ENCODE measurements at regions not wholly inside any gene's neighbourhood (a gene's known extent, or its start where the extent isn't known, plus 50 kb on each side); places are given as distances from the start of the nearest gene placed in this dataset.

- TF ChIP-seq RAD21 (IDR thresholded peaks at IDR 0.05; ENCODE audit: low read depth): peak; percentile 14; the same call in 1 of the 2 replicates
- peak; percentile 83; the same call in 1 of the 2 replicates for TF ChIP-seq EP300 (IDR thresholded peaks at IDR 0.05; ENCODE audit: borderline replicate concordance)
- TF ChIP-seq CREB1 (IDR thresholded peaks at IDR 0.05; ENCODE audit: low read depth): no peak
- peak; percentile 88 for TF ChIP-seq MAX (IDR thresholded peaks at IDR 0.05)
- TF ChIP-seq NFIC (IDR thresholded peaks at IDR 0.05): peak; percentile 55
- TF ChIP-seq CEBPB (IDR thresholded peaks at IDR 0.05): no peak
- peak; percentile 63; the same call in 1 of the 2 replicates for TF ChIP-seq EGR1 (IDR thresholded peaks at IDR 0.05)
- peak; percentile 72 for TF ChIP-seq USF1 (IDR thresholded peaks at IDR 0.05)
- TF ChIP-seq REST (IDR thresholded peaks at IDR 0.05; ENCODE audit: low read depth): no peak
Observed at GRCh38 chr5:115415143-115415491, 118.7 kb upstream of the CCDC112 start.

All from Ishikawa (cell line).